ENCODE measurements at regions not wholly inside any gene's neighbourhood (a gene's known extent, or its start where the extent isn't known, plus 50 kb on each side); places are given as distances from the start of the nearest gene placed in this dataset.
A peak's percentile ranks its signal among the peaks of the same experiment; 100 is the strongest.

GRCh38 chr21:35309316-35309715 is 260.2 kb upstream of the RUNX1 start:
- Histone ChIP-seq H3K4me1 (no peaks in the 10 kb centered on the region), H3K4me3 (no peak overlapping the region), H3K36me3 (no peaks in the 10 kb centered on the region), H3K9me3 (no peaks in the 10 kb centered on the region), H3K27ac (no peak overlapping the region), H3K27me3 (no peaks in the 10 kb centered on the region)
- intact Hi-C loops (cut with DNase I): no loop called here
- no peak for TF ChIP-seq CTCF (IDR thresholded peaks at IDR 0.05)
- DNase-seq: no peak
- WGBS, 2 donors: 63 to 70% methylated on average over 3 of the region's 3 CpGs
- FAIRE-seq: no peak
- no peak for ATAC-seq

GRCh38 chr21:35303085-35303484 is 254.0 kb upstream of the RUNX1 start:
- ATAC-seq: peak in 2 of 4 donors; percentile 12 to 44
- no peak for FAIRE-seq

GRCh38 chr21:35298757-35299156 is 249.7 kb upstream of the RUNX1 start:
- Histone ChIP-seq H3K27me3 (no peaks in the 10 kb centered on the region), H3K4me3 (no peak overlapping the region), H3K4me1 (no peaks in the 10 kb centered on the region), H3K27ac (no peak overlapping the region), H3K9me3 (no peaks in the 10 kb centered on the region), H3K36me3 (no peaks in the 10 kb centered on the region)
- TF ChIP-seq CTCF (IDR thresholded peaks at IDR 0.05): no peak
- ATAC-seq (no peak), FAIRE-seq (no peak), DNase-seq (no peak)
- intact Hi-C loops (cut with DNase I): no loop called here
- WGBS, 2 donors: 69 to 81% methylated on average over 3 of the region's 3 CpGs

More at GRCh38 chr21:35303085-35303484, 254.0 kb upstream of the RUNX1 start:
- DNase-seq: no peak
- intact Hi-C loops (cut with DNase I): no loop called here
- 50 to 58% methylated on average over 1 of the region's 1 CpG for WGBS, 2 donors
- Histone ChIP-seq H3K9me3 (no peaks in the 10 kb centered on the region), H3K27ac (no peak overlapping the region), H3K4me1 (no peaks in the 10 kb centered on the region), H3K4me3 (no peak overlapping the region), H3K36me3 (no peaks in the 10 kb centered on the region), H3K27me3 (no peaks in the 10 kb centered on the region)
- TF ChIP-seq CTCF (IDR thresholded peaks at IDR 0.05): no peak

- H3K27ac ChIP-seq: no peak overlapping the region
- FAIRE-seq: no peak
- H3K4me1 ChIP-seq: no peaks in the 10 kb centered on the region
- H3K27me3 ChIP-seq: no peaks in the 10 kb centered on the region
- no peaks in the 10 kb centered on the region for H3K36me3 ChIP-seq
- no peak overlapping the region for H3K4me3 ChIP-seq
- DNase-seq: no peak
- no peaks in the 10 kb centered on the region for H3K9me3 ChIP-seq
- ATAC-seq: no peak
- TF ChIP-seq CTCF (IDR thresholded peaks at IDR 0.05): no peak
- 71 to 77% methylated on average over 4 of the region's 4 CpGs for WGBS, 2 donors
- intact Hi-C loops (cut with DNase I): no loop called here
Observed at GRCh38 chr21:35297665-35298064, 248.6 kb upstream of the RUNX1 start.

- H3K4me1 ChIP-seq: no peaks in the 10 kb centered on the region
- H3K36me3 ChIP-seq: no peaks in the 10 kb centered on the region
- intact Hi-C loops (cut with DNase I): no loop called here
- TF ChIP-seq CTCF (IDR thresholded peaks at IDR 0.05): no peak
- ATAC-seq: peak; percentile 71 to 95 (median 90)
- peak in 4 of 6 donors; percentile 29 to 64 (median 56) for DNase-seq
- H3K9me3 ChIP-seq: no peaks in the 10 kb centered on the region
- H3K4me3 ChIP-seq: no peak overlapping the region
- H3K27me3 ChIP-seq: no peaks in the 10 kb centered on the region
- FAIRE-seq: no peak
- H3K27ac ChIP-seq: peak overlapping the region in 3 of 4 donors; percentile 36 to 80 (median 47)
- WGBS, 2 donors: 29 to 34% methylated on average over 16 of the region's 16 CpGs
Observed at GRCh38 chr21:35294231-35294898, 245.3 kb upstream of the RUNX1 start.

Measured in pancreas (tissue), 10 donors.